GM12891 (cell line): ENCODE measurements at regions not wholly inside any gene's neighbourhood (a gene's known extent, or its start where the extent isn't known, plus 50 kb on each side); places are given as distances from the start of the nearest gene placed in this dataset.

Experiments
- POLR2A ChIP-seq: IDR thresholded peaks from 2 replicates; pipeline ENCODE4 v1.6.1; 2011; ENCODE audit warnings: low read depth, low read length, control low read depth
- POU2F2 ChIP-seq: IDR thresholded peaks from 2 replicates; pipeline ENCODE4 v1.6.1; 2011; ENCODE audit warnings: low read depth, mild to moderate bottlenecking, control low read depth, low read length, moderate library complexity
- TAF1 ChIP-seq: IDR thresholded peaks from 2 replicates; pipeline ENCODE4 v1.6.1; 2011; ENCODE audit warnings: low read depth, low read length, control low read depth

DNA sequence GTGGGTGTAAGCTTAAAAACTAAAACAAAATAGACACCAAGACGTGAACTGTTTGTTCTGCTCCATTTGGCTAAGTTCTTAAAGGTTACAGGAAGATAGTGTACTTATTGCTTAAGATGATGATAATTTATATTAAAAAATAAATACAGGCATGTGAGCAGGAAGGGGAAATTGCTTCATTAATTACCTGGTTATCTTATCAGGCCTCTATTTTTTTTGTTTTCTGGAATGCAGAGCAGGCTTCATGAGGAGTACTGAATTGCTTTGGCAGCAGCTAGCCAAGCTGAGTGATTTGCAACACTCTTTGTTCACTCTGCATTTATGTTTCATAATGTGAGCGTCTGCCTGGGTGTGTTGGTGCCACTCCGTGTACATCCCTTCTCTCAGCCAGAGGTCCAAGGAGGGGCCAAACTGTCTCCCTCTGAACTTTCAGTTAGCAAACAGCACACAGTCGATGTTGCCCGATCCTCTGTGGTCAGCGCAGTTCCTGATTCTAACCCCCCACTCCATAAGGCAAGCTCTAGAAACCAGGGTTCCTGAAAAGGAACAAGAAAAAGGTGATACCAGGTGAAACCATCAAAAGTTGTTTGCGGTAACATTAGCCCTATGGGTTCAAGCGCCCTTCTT, 348.2 kb downstream of the SPRY1 start:
- no peak for TF ChIP-seq TAF1
- no peak for TF ChIP-seq POLR2A
- TF ChIP-seq POU2F2: no peak
